T-helper 2 cell treated with Interferon-gamma antibody and Interleukin-4, amounts not matched to agents 100 ng/mL and 5 ng/mL, for 36 hours (primary cell): ENCODE measurements at regions not wholly inside any gene's neighbourhood (a gene's known extent, or its start where the extent isn't known, plus 50 kb on each side); places are given as distances from the start of the nearest gene placed in this dataset.

Source experiments
- intact Hi-C: fragments of 100-400 bp; cut with micrococcal nuclease; formaldehyde crosslinking; loops from one replicate; pipeline ENCODE4 v1.15.1; 2023

GRCh38 chr10:114767986-114768821, 53.4 kb upstream of the FHIP2A start:
- intact Hi-C loops, result loop anchor here (10.0 kb wide), 1 partner anchor 57 kb away; the partner anchor contains the start of gene FHIP2A

GRCh38 chr10:114770009-114770408, 51.6 kb upstream of the FHIP2A start:
- intact Hi-C loops, result loop anchor here (2.0 kb wide), 1 partner anchor 17 kb away; no protein-coding TSS in a partner anchor

- intact Hi-C loops, result loop anchor here (2.0 kb wide), 1 partner anchor 16 kb away; no protein-coding TSS in a partner anchor
Measured at GRCh38 chr10:114771157-114771556, 50.4 kb upstream of the FHIP2A start.

- intact Hi-C loops, result loop anchor here (2.0 kb wide), 1 partner anchor 15 kb away; no protein-coding TSS in a partner anchor
Measured at GRCh38 chr10:114771749-114772148, 49.8 kb upstream of the FHIP2A start.
